SK-N-SH (cell line): ENCODE measurements at regions not wholly inside any gene's neighbourhood (a gene's known extent, or its start where the extent isn't known, plus 50 kb on each side); places are given as distances from the start of the nearest gene placed in this dataset.

Source experiments
- CTCF ChIA-PET: fragments of 300-600, 350-600 bp; formaldehyde crosslinking; extraction: SDS; loops from one replicate; lab custom pipeline; 2021; lab: Yijun Ruan, JAX
- POLR2A ChIA-PET: fragments of 350-600 bp; sonication (Branson Sonifier 250); formaldehyde crosslinking; extraction: SDS; loops from one replicate; lab custom pipeline; 2020; ENCODE audit warnings: antibody characterized with exemption, inconsistent platforms; lab: Yijun Ruan, JAX
- DNase-seq: peaks from one replicate; pipeline ENCODE4 v3.0.0; 2012
- H2AFZ ChIP-seq: fragments of 200-600 bp; sonication (generic); 2 replicates; pipeline ENCODE4 v1.8.1; 2016; ENCODE audit warnings: antibody characterized with exemption, mild to moderate bottlenecking, low read depth
- H3F3A ChIP-seq: fragments of 200-600 bp; sonication (generic); replicated peaks from 2 replicates; pipeline ENCODE3; 2016; ENCODE audit warnings: antibody characterized with exemption, mild to moderate bottlenecking; ENCODE audit not compliant: insufficient read depth
- H3K27ac ChIP-seq, 2 experiments: fragments of 200-500 bp in 1 of 2; fragments of 200-600 bp in 1 of 2; sonication (Bioruptor generic) in 1 of 2; sonication (generic), shearing (Covaris generic) in 1 of 2; 2 replicates each; pipeline versions ENCODE4 v1.5.1 to v1.6.1; 2014 to 2016; ENCODE audit warnings: low read depth in 2 of 2, inconsistent platforms in 1 of 2, low read length in 1 of 2, mild to moderate bottlenecking in 1 of 2, mixed read lengths in 1 of 2
- H3K27me3 ChIP-seq: fragments of 200-600 bp; sonication (generic), shearing (Covaris generic); 2 replicates; pipeline ENCODE4 v1.6.1; 2016; ENCODE audit warnings: mixed run types; ENCODE audit not compliant: insufficient read depth
- H3K36me3 ChIP-seq, 2 experiments: fragments of 200-500 bp in 1 of 2; fragments of 200-600 bp in 1 of 2; sonication (Bioruptor generic) in 1 of 2; sonication (generic) in 1 of 2; replicated peaks in 1 of 2; 2 replicates each; pipeline versions ENCODE3 to v1.5.1; 2014 to 2016; ENCODE audit warnings: low read length in 1 of 2, mild to moderate bottlenecking in 1 of 2; ENCODE audit not compliant: insufficient read depth in 2 of 2, control insufficient read depth in 1 of 2
- H3K4me1 ChIP-seq, 2 experiments: fragments of 200-500 bp in 1 of 2; fragments of 200-600 bp in 1 of 2; sonication (Bioruptor generic) in 1 of 2; sonication (generic), shearing (Covaris generic) in 1 of 2; 2 replicates each; pipeline versions ENCODE4 v1.5.1 to v1.6.1; 2014 to 2016; ENCODE audit warnings: low read depth in 1 of 2, low read length in 1 of 2, mixed run types in 1 of 2; ENCODE audit not compliant: insufficient read depth in 2 of 2, control insufficient read depth in 1 of 2
- H3K4me2 ChIP-seq: fragments of 200-600 bp; sonication (generic), shearing (Covaris generic); 2 replicates; pipeline ENCODE4 v1.6.1; 2017; ENCODE audit warnings: mixed run types
- H3K4me3 ChIP-seq, 2 experiments: fragments of 200-500 bp in 1 of 2; fragments of 200-600 bp in 1 of 2; sonication (Bioruptor generic) in 1 of 2; sonication (generic), shearing (Covaris generic) in 1 of 2; 2 replicates each; pipeline versions ENCODE4 v1.5.1 to v1.8.1; 2014 to 2016; ENCODE audit warnings: low read depth in 2 of 2, inconsistent platforms in 1 of 2, low read length in 1 of 2, mild to moderate bottlenecking in 1 of 2, mixed read lengths in 1 of 2, moderate library complexity in 1 of 2
- H3K79me2 ChIP-seq: fragments of 200-600 bp; sonication (generic); 2 replicates; pipeline ENCODE4 v1.8.1; 2017; ENCODE audit warnings: mild to moderate bottlenecking; ENCODE audit not compliant: insufficient read depth
- H3K9ac ChIP-seq: fragments of 200-600 bp; sonication (generic); 2 replicates; pipeline ENCODE4 v1.6.1; 2017; ENCODE audit warnings: mixed run types
- H3K9me2 ChIP-seq: fragments of 200-600 bp; sonication (generic); 2 replicates; pipeline ENCODE4 v1.6.1; 2017; ENCODE audit warnings: mixed run types
- H3K9me3 ChIP-seq: fragments of 200-600 bp; sonication (generic); 2 replicates; pipeline ENCODE4 v1.6.1; 2017; ENCODE audit warnings: mixed run types, mild to moderate bottlenecking, moderate library complexity
- H4K20me1 ChIP-seq: fragments of 200-600 bp; sonication (generic); 2 replicates; pipeline ENCODE4 v1.6.1; 2017; ENCODE audit warnings: mild to moderate bottlenecking, mixed run types; ENCODE audit not compliant: insufficient read depth
- EZH2phosphoT487 ChIP-seq: fragments of 200-600 bp; sonication (generic); IDR thresholded peaks from 2 replicates; pipeline ENCODE4 v1.6.1; 2017; ENCODE audit warnings: low read depth, mixed run types, mild to moderate bottlenecking, antibody characterized with exemption, moderate library complexity, borderline replicate concordance
- FOSL2 ChIP-seq: IDR thresholded peaks from 2 replicates; pipeline ENCODE4 v1.4.0; 2012; ENCODE audit warnings: low read depth, mild to moderate bottlenecking, moderate library complexity, borderline replicate concordance
- GABPA ChIP-seq: IDR thresholded peaks from 2 replicates; pipeline ENCODE4 v1.4.0; 2012; ENCODE audit warnings: low read depth, mild to moderate bottlenecking
- IRF3 ChIP-seq: fragments of 150-350 bp; IDR thresholded peaks from 2 replicates; pipeline ENCODE4 v1.6.1; 2016; ENCODE audit warnings: mild to moderate bottlenecking, low read depth, low read length
- MAX ChIP-seq: IDR thresholded peaks from 2 replicates; pipeline ENCODE4 v1.4.0; 2012; ENCODE audit warnings: low read depth
- MEF2A ChIP-seq: IDR thresholded peaks from 2 replicates; pipeline ENCODE4 v1.4.0; 2012; ENCODE audit warnings: low read depth, borderline replicate concordance
- NFIC ChIP-seq: IDR thresholded peaks from 2 replicates; pipeline ENCODE4 v1.4.0; 2012; ENCODE audit warnings: borderline replicate concordance
- RCOR1 ChIP-seq: fragments of 150-350 bp; IDR thresholded peaks from 2 replicates; pipeline ENCODE4 v1.6.1; 2017; ENCODE audit warnings: antibody characterized with exemption, low read length
- RXRA ChIP-seq: IDR thresholded peaks from 2 replicates; pipeline ENCODE4 v1.4.0; 2012; ENCODE audit warnings: low read depth, mild to moderate bottlenecking, borderline replicate concordance
- SIN3A ChIP-seq: IDR thresholded peaks from 2 replicates; pipeline ENCODE4 v1.6.1; 2012; ENCODE audit warnings: low read depth, mild to moderate bottlenecking, low read length, moderate library complexity, borderline replicate concordance
- SMC3 ChIP-seq: IDR thresholded peaks from 2 replicates; pipeline ENCODE4 v1.6.1; 2012; ENCODE audit warnings: low read depth, low read length, improper control_type of control experiment
- TEAD4 ChIP-seq: IDR thresholded peaks from 2 replicates; pipeline ENCODE4 v1.4.0; 2012; ENCODE audit warnings: mild to moderate bottlenecking, borderline replicate concordance; ENCODE audit not compliant: insufficient read depth
- YY1 ChIP-seq: IDR thresholded peaks from 2 replicates; pipeline ENCODE4 v1.4.0; 2012; ENCODE audit warnings: low read depth, mild to moderate bottlenecking
- WGBS: methylation state at CpG from one replicate; pipeline ENCODE4 v1.1.6; 2017; ENCODE audit warnings: low lambda C conversion rate; 5-methylcytosine and 5-hydroxymethylcytosine counted together
- TF ChIP-seq, protein P1 (sequence below): fragments of 200-600 bp; sonication (generic); IDR thresholded peaks from 2 replicates; pipeline ENCODE4 v1.6.1; 2017; ENCODE audit warnings: antibody characterized with exemption, mild to moderate bottlenecking, moderate library complexity
- TF ChIP-seq, protein P2 (sequence below): IDR thresholded peaks from 2 replicates; pipeline ENCODE4 v1.4.0; 2012; ENCODE audit warnings: low read depth, borderline replicate concordance
- TF ChIP-seq, protein P3 (sequence below): IDR thresholded peaks from 2 replicates; pipeline ENCODE4 v1.4.0; 2012; ENCODE audit warnings: low read depth, borderline replicate concordance

DNA sequence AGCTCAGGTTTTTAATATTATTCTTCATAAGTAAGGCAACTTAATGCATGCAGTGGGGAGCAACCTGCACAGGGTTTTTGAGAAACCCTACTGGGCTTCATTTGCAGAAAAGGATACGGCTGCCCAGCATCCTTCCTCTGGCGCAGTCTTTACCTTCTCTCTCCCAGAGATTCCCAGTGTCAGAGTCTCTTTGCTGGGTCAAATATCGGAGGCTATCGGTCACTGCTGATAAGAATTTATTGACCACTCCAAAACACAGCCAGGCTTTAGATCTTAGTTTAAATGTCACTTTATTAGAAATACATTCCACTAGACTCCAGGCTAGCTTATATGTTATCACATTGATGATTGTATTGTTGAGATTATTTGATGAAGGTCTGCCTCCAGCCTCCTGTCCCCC is 147.2 kb upstream of the CPSF6 start:
- Histone ChIP-seq H3K9ac (no peak overlapping the region), H3K27me3 (no peaks in the 10 kb centered on the region), H3K36me3 (no peaks in the 10 kb centered on the region), H3K4me2 (no peak overlapping the region), H3K9me3 (no peaks in the 10 kb centered on the region), H3K79me2 (no peaks in the 10 kb centered on the region), H3K4me1 (peaks cover 0 to 6% of the 10 kb centered on the region in 2 experiments; a peak in 3 of 4 replicates), H2AFZ (peak overlapping the region; percentile 62; the same call in 1 of the 2 replicates), H4K20me1 (no peaks in the 10 kb centered on the region), H3K27ac (no peak overlapping the region), H3K4me3 (no peak overlapping the region), H3K9me2 (no peaks in the 10 kb centered on the region), H3F3A (peaks cover 12% of the 10 kb centered on the region)
- TF ChIP-seq SIN3A (no peak), SMC3 (no peak), GABPA (no peak), YY1 (no peak), MAX (no peak), TEAD4 (no peak), MEF2A (no peak), RCOR1 (no peak), NFIC (no peak), RXRA (no peak), FOSL2 (no peak), IRF3 (no peak), EZH2phosphoT487 (no peak)
- TF ChIP-seq, protein P1, sequence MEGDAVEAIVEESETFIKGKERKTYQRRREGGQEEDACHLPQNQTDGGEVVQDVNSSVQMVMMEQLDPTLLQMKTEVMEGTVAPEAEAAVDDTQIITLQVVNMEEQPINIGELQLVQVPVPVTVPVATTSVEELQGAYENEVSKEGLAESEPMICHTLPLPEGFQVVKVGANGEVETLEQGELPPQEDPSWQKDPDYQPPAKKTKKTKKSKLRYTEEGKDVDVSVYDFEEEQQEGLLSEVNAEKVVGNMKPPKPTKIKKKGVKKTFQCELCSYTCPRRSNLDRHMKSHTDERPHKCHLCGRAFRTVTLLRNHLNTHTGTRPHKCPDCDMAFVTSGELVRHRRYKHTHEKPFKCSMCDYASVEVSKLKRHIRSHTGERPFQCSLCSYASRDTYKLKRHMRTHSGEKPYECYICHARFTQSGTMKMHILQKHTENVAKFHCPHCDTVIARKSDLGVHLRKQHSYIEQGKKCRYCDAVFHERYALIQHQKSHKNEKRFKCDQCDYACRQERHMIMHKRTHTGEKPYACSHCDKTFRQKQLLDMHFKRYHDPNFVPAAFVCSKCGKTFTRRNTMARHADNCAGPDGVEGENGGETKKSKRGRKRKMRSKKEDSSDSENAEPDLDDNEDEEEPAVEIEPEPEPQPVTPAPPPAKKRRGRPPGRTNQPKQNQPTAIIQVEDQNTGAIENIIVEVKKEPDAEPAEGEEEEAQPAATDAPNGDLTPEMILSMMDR, result no peak
- TF ChIP-seq, protein P2, sequence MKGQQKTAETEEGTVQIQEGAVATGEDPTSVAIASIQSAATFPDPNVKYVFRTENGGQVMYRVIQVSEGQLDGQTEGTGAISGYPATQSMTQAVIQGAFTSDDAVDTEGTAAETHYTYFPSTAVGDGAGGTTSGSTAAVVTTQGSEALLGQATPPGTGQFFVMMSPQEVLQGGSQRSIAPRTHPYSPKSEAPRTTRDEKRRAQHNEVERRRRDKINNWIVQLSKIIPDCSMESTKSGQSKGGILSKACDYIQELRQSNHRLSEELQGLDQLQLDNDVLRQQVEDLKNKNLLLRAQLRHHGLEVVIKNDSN, result no peak
- TF ChIP-seq, protein P3, sequence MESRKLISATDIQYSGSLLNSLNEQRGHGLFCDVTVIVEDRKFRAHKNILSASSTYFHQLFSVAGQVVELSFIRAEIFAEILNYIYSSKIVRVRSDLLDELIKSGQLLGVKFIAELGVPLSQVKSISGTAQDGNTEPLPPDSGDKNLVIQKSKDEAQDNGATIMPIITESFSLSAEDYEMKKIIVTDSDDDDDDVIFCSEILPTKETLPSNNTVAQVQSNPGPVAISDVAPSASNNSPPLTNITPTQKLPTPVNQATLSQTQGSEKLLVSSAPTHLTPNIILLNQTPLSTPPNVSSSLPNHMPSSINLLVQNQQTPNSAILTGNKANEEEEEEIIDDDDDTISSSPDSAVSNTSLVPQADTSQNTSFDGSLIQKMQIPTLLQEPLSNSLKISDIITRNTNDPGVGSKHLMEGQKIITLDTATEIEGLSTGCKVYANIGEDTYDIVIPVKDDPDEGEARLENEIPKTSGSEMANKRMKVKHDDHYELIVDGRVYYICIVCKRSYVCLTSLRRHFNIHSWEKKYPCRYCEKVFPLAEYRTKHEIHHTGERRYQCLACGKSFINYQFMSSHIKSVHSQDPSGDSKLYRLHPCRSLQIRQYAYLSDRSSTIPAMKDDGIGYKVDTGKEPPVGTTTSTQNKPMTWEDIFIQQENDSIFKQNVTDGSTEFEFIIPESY, result no peak
- ChIA-PET CTCF (interaction anchor here (0.7 kb wide), 1 partner anchor 1264 kb away, joined by 3 read pairs; no protein-coding TSS in a partner anchor), POLR2A (no interaction called here)
- 28% methylated on average over 4 of the region's 4 CpGs for WGBS
- DNase-seq, result no peak
